ENCODE measurements at regions not wholly inside any gene's neighbourhood (a gene's known extent, or its start where the extent isn't known, plus 50 kb on each side); places are given as distances from the start of the nearest gene placed in this dataset.

- TF ChIP-seq REST (tag by site-specific recombination; IDR thresholded peaks at IDR 0.05): no peak
- TF ChIP-seq ZBTB1 (tag by site-specific recombination; IDR thresholded peaks at IDR 0.05): no peak
- no peak for TF ChIP-seq ZNF785 (tag by site-specific recombination; IDR thresholded peaks at IDR 0.05)
- no peak for TF ChIP-seq ZBTB7A (tag by site-specific recombination; IDR thresholded peaks at IDR 0.05; ENCODE audit: low read depth)
- no peak for TF ChIP-seq ZNF140 (tag by site-specific recombination; IDR thresholded peaks at IDR 0.05)
- TF ChIP-seq HOXA7 (CRISPR knock-in tag; IDR thresholded peaks at IDR 0.05; ENCODE audit: borderline replicate concordance): no peak
- TF ChIP-seq SP2 (tag by site-specific recombination; IDR thresholded peaks at IDR 0.05): no peak
- TF ChIP-seq ZFP69B (tag by site-specific recombination; IDR thresholded peaks at IDR 0.05): no peak
- TF ChIP-seq ZNF16 (tag by site-specific recombination; IDR thresholded peaks at IDR 0.05; ENCODE audit: low read depth): no peak
- no peak for TF ChIP-seq CTCF (tag by site-specific recombination; IDR thresholded peaks at IDR 0.05)
Observed at GRCh38 chr19:28495046-28495445, 717.9 kb downstream of the UQCRFS1 start.
